GM12891 (cell line): ENCODE measurements at regions not wholly inside any gene's neighbourhood (a gene's known extent, or its start where the extent isn't known, plus 50 kb on each side); places are given as distances from the start of the nearest gene placed in this dataset.

ENCODE experiments used
- DNase-seq: peaks from one replicate; pipeline ENCODE4 v3.0.0; 2011; ENCODE audit warnings: low spot score; ENCODE audit not compliant: insufficient read length
- FAIRE-seq: peaks from 2 replicates; lab custom pipeline; 2011; peaks lifted over from hg19 to GRCh38; lab: Jason Lieb, UNC
- PAX5 ChIP-seq: IDR thresholded peaks from 2 replicates; pipeline ENCODE4 v1.6.1; 2011; ENCODE audit warnings: low read length, moderate library complexity, mild to moderate bottlenecking; ENCODE audit not compliant: insufficient read depth, severe bottlenecking
- POLR2A ChIP-seq: IDR thresholded peaks from 2 replicates; pipeline ENCODE4 v1.6.1; 2011; ENCODE audit warnings: low read depth, low read length, control low read depth
- POLR2AphosphoS5 ChIP-seq: IDR thresholded peaks from 2 replicates; pipeline ENCODE4 v1.6.1; 2011; ENCODE audit warnings: low read depth, low read length, control low read depth
- POU2F2 ChIP-seq: IDR thresholded peaks from 2 replicates; pipeline ENCODE4 v1.6.1; 2011; ENCODE audit warnings: low read depth, mild to moderate bottlenecking, control low read depth, low read length, moderate library complexity
- SPI1 ChIP-seq: IDR thresholded peaks from 2 replicates; pipeline ENCODE4 v1.6.1; 2011; ENCODE audit warnings: low read depth, low read length, control low read depth
- TAF1 ChIP-seq: IDR thresholded peaks from 2 replicates; pipeline ENCODE4 v1.6.1; 2011; ENCODE audit warnings: low read depth, low read length, control low read depth

DNA sequence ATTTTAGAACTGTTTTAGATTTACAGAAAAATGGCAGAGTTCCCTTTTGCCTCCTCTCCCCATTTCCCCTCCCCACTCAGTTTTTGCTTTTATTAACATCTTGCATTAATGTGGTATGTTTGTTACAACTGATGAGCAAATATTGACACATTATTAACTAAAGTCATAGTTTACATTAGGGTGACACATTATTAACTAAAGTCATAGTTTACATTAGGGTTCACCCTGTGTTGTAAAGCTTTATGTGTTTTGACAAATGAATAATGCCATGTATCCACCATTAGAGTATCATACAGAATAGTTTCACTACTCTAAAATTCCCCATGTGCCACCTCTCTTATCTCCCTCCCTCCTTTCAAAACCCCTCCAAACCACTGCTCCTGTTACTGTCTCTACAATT lies 262.5 kb downstream of the NPR3 start:
- FAIRE-seq (no peak), DNase-seq (no peak)
- TF ChIP-seq SPI1: no peak
- TF ChIP-seq TAF1: no peak

- DNase-seq: no peak
- TF ChIP-seq SPI1 (no peak), TAF1 (no peak), POLR2A (no peak), POLR2AphosphoS5 (no peak), PAX5 (no peak), POU2F2 (no peak)
- no peak for FAIRE-seq
These were observed 264.7 kb downstream of the NPR3 start for GRCh38 chr5:32975656-32976375.

GRCh38 chr5:32981061-32981460 lies 269.9 kb downstream of the NPR3 start:
- no peak for FAIRE-seq
- no peak for DNase-seq
- TF ChIP-seq PAX5: no peak

GRCh38 chr5:32984851-32985610 lies 273.9 kb downstream of the NPR3 start:
- DNase-seq (no peak), FAIRE-seq (no peak)
- TF ChIP-seq POLR2AphosphoS5 (no peak), TAF1 (no peak), POU2F2 (no peak), PAX5 (no peak), POLR2A (no peak), SPI1 (no peak)

DNA sequence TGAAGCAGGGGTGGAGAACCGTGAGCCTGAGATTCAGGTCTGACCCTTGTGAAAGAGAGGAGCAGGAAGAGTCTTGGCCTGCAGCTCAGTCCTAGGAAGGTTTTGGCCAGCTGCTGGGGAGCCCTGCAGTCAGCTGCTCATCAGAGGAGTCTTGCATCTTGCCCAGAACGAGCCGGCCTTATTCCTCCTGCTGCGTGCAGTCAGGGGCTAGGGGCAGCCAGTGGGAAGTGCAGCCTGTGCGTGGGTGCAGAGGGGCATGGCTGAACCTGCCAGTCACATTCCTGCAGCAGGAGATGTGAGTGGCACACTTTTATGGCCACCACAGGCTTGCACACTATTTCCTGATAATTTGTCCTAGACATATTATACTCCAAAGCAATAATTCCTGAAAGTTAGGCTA lies 278.7 kb downstream of the NPR3 start:
- FAIRE-seq: no peak
- no peak for TF ChIP-seq POLR2AphosphoS5
- no peak for TF ChIP-seq PAX5
- TF ChIP-seq POU2F2: no peak
- TF ChIP-seq SPI1: no peak
- no peak for TF ChIP-seq TAF1
- TF ChIP-seq POLR2A: no peak
- no peak for DNase-seq

- no peak for FAIRE-seq
- no peak for DNase-seq
- TF ChIP-seq PAX5 (no peak), TAF1 (no peak), POU2F2 (no peak), POLR2AphosphoS5 (no peak), SPI1 (no peak), POLR2A (no peak)
These were observed 279.7 kb downstream of the NPR3 start for GRCh38 chr5:32990593-32991420.

DNA sequence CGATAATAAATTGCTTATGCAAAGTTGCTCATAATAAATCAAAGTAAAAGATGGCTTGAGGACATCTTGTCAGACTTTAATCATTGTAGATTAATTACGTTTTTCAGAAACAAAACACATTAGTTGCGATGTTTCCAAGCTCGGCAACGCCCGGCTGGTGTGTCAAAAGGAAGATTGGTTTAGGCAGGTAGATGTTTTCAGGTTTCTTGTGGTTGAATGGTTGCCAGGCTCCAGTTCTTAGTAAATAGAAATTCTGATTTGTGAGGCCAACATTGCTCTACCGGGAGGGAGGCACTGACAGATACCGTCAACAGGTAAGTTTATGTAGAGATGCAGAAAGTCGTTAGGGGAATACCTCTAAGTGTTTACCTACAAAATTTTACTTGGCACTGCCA lies 280.3 kb downstream of the NPR3 start:
- FAIRE-seq (no peak), DNase-seq (no peak)
- TF ChIP-seq POLR2A (no peak), POLR2AphosphoS5 (no peak), SPI1 (no peak), POU2F2 (no peak), TAF1 (no peak), PAX5 (no peak)

GRCh38 chr5:32996336-32996735 lies 285.2 kb downstream of the NPR3 start:
- FAIRE-seq: no peak
- TF ChIP-seq POLR2A (no peak), POLR2AphosphoS5 (no peak), SPI1 (no peak), PAX5 (no peak), POU2F2 (no peak), TAF1 (no peak)
- DNase-seq: no peak

GRCh38 chr5:33008751-33009418 lies 297.8 kb downstream of the NPR3 start:
- DNase-seq (no peak), FAIRE-seq (no peak)
- TF ChIP-seq SPI1 (no peak), POU2F2 (no peak), TAF1 (no peak), PAX5 (no peak), POLR2AphosphoS5 (no peak), POLR2A (no peak)
